Middle frontal gyrus (tissue), 1 donor: ENCODE measurements at regions not wholly inside any gene's neighbourhood (a gene's known extent, or its start where the extent isn't known, plus 50 kb on each side); places are given as distances from the start of the nearest gene placed in this dataset.
"Not testable (repeated sequence)": the region's sequence is repeated elsewhere in the genome, so short reads cannot be mapped to it uniquely, and the experiment has no call there.

Source experiments
- DNase-seq: peaks from one replicate; pipeline ENCODE4 v3.0.0-alpha.2; 2015; ENCODE audit warnings: low spot score; ENCODE audit errors: extremely low spot score

DNA sequence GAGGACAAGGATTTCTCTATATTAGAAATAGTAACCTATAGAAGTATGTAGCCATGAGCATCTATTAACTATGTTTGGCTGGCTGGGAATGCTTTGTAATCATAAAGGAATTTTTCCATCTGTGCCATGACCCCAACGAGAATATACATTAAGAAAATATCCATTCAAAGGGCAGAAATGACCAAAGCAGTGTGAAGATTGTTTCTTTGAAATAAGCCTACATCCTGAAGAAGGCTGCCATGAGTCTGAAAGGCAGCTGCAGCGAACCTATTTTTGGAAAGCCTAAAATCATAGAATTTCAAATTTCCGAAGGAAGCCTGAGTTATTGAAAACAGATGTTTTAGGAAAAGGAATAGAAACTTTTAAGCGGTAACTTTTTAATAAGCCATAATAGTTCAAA lies 244.2 kb upstream of the FOXK1 start:
- no peak for DNase-seq

DNA sequence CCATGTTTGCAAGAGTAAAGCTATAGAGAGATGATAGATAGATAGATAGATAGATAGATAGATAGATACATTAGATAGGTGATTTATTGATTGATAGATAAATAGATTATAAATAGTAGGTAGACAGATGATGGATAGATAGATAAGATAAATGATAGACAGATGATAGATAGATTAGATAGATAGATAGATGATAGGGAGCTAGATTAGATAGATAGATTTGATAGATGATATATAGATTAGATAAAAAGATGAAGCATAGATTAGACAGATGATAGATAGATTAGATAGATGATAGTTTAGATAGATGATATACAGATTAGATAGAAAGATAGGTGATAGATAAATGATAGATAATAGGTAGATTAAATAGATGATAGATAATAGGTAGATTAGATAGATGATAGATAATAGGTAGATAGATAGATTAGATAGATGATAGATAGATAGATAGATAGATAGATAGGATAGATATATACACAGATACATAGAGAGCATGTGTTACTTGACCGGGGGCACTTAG lies 243.3 kb upstream of the FOXK1 start:
- no peak for DNase-seq

DNA sequence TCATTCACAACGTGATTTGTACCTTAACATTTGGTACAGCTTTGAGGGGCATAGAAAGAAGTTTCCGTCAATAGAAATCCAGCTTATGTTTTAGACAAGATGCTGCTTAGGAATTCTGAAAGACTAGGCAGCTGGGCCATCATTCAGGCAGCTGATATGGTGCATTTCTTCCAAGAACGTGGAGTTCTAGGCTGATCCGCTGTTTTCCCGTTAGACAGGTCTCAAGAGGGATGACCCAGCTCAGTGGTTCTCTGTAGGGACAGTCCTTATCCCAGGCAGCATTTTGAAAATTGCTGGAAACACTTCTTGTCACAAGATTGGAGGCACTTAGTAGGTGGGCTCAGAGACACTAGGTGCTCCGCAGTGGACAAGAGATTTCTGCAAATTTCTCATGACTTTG lies 242.7 kb upstream of the FOXK1 start:
- DNase-seq, result no peak

DNA sequence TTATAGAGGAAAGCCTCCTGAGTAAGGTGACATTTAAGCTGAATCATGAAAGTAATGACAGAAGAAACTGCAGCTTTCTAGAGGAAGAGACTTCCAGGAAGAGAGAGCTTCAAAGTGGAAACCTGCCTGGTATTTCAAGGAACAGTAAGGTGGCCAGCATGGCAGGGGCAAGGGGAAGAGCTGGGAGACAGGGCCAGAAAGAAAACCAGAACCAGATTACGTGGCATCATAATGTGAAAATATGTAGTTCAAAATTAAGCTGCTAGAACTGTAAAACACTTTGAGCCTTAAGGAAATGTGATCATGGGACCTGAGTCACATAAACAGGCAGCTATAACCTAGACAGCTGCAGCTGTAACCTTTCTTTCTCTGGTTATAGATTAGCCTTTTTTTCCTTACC lies 238.0 kb upstream of the FOXK1 start:
- no peak for DNase-seq

DNA sequence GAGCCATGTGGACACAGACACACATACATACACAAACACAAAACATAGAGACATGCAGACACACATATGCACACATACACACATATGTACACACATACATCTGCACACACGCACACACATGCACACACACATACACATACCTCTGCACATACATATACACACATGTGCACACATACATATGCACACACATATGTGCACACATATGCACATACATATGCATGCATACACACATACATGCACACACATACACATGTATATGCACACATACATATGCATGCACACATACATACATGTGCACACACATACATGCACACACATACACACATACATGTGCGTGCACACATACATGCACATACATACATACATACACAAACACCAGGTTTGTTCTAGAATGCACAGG lies 236.3 kb upstream of the FOXK1 start:
- no peak for DNase-seq

DNA sequence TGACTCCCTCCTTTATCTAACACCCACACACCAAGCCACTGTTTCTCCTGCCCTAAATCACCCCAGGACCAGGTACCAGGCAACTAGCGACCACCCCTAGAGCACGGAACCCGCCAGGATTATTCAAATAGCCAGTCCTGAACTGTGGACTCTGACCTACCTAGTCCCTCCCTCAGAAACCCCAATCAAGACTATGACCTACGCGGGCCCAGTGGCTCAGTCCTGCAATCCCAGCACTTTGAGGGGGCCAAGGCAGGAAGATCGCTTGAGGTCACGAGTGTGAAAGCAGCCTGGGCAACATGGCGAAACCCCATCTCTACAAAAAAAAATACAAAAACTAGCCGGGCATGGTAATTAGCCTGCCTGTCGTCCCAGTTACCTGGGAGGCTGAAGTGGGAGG lies 232.8 kb upstream of the FOXK1 start:
- DNase-seq, result no peak

DNA sequence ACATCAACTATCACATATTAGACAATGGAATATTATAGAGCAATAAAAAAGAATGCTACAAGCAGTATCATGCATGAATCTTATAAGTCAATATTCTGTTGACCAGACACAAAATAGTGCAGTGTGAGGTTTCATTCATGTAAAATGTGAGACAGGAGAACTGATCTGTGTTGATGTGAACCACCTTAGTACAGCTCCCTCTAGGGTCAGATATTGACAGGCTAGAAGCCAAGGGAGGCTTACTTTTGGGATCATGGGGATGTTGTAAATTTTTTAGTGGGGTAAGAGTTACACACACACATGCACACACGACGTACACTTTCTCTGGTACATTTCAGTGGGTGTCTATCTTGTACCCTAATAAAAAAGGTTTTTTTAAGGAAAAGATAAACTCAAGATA lies 231.6 kb upstream of the FOXK1 start:
- no peak for DNase-seq

DNA sequence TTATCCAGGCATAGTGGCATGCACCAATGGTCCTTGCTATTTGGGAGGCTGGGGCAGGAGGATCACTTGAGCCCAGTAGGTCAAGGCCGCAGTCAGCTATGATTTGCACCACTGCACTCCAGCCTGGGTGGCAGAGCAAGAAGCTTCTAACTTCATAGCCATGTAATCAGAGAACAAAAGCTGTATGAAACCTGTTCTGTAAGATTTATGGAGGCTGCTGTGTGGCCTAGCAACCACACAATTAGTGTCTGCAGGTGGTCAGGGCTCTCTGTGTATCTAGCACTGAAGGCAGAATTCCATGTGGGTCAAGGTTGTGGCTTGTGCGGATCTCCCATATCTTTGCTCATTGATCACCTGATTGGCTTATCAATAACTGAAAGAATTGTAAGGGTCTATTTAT lies 221.5 kb upstream of the FOXK1 start:
- no peak for DNase-seq

DNA sequence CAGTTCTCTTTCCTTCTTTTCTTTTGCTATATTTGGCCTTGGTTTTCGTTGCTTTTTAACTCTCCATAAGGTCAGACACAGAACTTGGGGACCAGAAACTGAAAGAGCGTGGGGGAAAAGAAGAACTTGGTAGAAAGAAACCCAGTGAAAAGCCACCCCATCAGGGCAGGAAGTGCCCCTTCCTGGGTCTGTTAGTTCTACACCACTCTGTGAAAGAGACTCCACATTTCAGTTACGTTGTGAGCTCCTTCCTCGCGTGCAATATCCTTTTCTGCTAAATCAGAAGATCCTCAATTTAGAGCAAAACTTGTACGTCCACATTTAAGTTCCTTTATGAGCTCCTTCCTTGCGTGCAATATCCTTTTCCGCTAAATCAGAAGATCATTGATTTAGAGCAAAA lies 220.6 kb upstream of the FOXK1 start:
- DNase-seq, result no peak

DNA sequence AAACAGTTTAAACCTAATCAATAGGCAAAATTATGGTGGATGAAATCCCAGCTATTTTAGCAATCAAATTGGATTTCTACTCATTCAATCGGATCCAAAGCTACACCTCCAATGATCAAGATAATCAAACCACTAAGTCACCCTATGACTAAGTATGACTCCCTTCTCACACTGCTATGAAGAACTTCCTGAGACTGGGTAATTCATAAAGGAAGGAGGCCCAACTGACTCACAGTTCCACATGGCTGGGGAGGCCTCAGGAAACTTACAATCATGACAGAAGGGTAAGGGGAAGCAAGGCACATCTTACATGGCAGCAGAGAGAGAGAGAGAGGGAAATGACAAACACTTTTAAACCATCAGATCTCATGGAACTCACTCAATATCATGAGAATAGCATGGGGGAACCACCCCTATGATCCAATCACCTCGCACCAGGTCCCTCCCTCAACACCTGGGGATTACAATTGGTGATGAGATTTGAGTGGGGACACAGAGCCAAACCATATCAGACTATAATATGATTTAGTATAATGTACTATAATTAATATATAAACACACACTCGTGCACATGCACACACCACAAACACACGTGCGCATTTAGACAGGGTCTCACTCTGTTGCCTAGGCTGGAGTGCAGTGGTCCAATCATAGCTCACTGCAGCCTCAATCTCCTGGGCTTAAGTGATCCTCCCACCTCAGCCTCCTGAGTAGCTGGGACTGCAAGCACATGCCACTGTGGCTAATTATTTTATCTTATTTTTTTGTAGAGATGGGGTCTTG lies 213.6 kb upstream of the FOXK1 start:
- DNase-seq, result no peak

DNA sequence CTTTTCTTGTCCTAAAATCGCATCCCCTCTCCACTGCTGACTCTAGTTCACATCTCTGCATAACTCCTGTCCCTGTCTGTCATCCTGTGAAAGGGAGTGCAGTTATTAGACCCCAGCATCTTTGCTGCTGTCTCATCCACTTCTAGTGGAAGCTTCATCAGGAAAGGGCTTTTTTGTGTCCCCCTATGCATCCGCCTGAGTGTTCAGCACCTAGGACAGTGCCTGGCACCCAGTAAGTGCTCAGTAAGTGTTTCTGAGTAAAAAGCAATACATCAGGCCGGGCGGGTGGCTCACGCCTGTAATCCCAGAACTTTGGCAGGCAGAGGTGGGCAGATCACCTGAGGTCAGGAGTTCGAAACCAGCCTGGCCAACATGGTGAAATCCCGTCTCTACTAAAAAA lies 211.8 kb upstream of the FOXK1 start:
- no peak for DNase-seq

DNA sequence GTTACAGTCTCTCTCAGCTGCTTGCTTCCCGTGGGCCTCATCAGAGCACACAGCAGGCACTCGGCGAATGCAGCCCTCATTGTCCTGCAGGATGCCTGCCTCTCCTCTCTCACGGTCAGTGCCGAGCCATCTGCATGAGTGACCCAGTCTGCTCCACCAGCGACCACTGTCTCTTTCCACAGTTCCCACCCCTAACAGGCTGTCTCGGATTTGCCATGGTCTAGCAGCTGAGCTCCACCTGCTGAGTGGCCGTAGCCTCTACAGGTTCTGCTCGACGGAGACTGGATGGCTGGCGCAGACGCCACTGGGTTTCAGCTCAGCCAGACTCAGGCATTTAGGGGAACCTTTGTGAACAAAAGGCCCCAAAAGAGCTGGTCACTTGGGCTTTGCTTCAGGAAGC lies 209.4 kb upstream of the FOXK1 start:
- no peak for DNase-seq

DNA sequence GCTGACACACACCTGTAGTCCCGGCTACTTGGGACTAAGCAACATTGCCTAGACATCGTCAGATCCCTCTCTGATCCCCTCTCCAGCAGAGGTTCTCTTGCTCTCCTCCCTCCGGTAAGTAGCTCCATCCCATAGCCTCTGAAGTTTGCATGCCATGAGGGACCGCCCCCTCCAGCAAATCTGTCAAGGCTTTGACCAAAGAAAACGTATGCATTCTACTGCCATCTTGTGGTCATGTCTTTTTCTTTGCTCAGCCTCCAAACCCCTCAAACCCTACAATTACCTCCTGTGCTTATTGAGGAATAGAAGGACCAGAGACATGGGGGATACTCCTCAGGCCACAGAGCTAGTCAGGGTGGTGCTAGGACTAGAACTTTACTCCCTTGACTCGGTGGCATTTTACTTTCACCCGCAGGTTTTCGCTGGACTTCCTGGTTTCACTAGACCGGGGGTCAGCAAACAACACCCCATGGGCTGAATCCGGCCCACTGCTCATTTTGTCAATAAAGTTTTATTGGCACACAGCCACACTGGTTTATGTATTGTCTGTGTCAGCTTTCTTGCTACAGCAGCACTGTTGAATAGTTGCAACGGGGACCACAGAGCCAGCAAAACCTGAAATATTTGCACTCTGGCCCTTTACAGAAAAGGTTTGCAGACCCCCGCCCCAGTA lies 202.6 kb upstream of the FOXK1 start:
- DNase-seq, result no peak

DNA sequence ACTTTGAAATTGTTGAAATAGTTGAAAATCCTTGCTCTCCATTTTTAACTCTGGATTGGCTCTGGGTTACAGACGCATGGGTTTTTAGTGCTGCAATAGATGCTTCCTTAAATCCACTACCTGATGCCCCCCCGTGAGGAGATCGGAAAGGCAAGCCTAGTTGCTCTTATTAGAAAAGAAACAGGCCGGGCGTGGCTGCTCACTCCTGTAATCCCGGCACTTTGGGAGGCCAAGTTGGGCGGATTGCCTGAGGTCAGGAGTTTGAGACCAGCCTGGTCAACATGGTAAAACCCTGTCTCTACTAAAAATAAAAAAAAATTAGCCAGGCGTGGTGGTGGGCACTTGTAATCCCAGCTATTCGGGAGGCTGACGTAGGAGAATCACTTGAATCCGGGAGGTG lies 202.0 kb upstream of the FOXK1 start:
- not testable (repeated sequence) for DNase-seq

DNA sequence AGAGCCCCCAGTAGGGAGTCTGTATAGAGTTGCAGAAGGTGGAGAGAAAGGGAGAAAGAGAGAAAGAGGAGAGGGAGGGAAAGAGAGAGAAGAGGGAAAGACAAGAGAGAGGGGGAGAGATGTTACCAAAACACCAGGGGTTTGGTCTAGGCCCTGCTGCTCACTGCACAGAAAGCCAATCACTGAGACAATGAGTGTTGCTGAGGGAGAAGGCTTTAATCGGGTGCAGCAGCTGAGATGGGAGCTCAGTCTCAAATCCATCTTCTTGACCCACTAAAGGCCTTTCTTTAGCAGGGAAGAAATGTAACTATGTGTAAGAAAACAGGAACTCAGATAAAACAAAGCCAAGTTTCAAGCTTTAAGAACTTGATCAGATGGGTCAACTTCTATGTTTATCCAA lies 198.2 kb upstream of the FOXK1 start:
- DNase-seq, result no peak

DNA sequence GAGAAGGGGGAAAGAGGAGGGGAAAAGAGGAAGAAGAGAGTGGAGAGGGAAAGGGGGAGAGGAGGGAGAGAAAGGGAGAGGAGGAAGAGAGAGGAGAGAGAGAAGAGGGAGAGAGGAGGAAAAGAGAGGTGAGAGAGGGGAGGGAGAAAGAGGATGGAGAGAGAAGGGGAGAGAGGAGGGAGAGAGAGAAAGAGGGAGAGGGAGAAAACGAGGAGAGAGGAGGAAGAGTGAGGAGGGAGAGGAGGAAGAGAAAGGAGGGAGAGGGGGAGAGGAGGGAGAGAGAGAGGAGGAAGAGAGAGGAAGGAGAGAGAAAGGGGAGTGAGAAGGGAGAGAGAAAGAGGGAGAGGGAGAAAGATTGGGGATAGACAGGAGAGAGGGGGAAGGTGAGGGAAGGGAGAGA lies 197.6 kb upstream of the FOXK1 start:
- DNase-seq, result no peak

DNA sequence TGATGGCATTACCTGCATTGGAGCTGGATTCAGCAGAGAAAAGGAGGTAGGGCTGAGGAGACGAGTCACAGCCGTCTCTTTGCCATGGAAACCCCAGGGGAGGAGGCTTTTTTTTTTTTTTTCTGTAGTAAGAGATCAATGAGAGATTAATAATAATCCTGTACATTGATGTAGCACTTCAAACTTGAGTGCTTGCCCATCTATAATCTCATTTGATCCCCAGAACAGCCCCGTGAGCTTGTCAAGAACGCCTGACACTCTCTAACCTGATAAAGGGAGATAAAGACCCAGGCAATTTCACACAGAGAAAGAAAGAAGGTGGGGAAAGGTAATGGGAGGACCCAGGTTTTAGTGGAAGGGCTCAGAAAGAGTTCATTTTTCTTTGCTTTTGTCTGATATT lies 195.2 kb upstream of the FOXK1 start:
- no peak for DNase-seq

DNA sequence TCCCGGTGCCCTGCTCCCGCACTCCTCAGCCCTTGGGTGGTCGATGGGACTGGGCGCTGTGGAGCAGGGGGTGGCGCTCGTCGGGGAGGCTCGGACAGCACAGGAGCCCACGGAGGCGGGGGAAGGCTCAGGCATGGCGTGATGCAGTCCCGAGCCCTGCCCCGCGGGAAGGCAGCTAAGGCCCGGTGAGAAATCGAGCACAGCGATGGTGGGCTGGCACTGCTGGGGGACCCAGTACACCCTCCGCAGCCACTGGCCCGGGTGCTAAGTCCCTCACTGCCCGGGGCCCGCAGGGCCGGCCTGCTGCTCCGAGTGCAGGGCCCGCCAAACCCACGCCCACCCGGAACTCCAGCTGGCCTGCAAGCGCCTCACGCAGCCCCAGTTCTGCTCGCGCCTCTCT lies 185.2 kb upstream of the FOXK1 start:
- not testable (repeated sequence) for DNase-seq

DNA sequence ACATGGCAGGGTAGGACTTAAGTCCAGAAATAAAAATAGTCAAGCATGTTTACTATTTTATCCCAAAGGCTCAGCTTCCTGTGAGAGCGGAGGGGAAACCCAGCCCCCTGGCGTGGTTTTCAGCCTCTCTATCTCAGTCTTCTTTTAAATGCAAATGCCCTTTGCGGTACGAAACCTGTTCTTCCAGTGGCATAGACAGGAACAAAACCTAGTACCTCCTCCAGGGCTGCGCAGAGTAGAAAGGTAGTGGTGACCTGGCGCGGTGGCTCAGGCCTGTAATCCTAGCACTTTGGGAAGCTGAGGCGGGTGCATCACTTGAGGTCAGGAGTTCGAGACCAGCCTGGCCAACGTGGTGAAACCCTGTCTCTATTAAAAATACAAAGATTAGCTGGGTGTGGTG lies 181.3 kb upstream of the FOXK1 start:
- no peak for DNase-seq

DNA sequence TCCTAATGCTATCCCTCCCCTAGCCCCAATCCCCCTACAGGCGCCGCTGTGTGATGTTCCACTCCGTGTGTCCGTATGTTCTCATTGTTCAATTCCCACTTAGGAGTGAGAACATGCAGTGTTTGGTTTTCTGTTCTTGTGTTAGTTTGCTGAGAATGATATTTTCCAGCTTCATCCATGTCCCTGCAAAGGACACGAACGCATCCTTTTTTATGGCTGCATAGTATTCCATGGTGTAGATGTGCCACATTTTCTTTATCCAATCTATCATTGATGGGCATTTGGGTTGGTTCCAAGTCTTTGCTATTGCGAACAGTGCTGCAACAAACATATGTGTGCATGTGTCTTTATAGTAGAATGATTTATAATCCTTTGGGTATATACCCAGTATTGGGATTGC lies 174.2 kb upstream of the FOXK1 start:
- DNase-seq, result not testable (repeated sequence)

DNA sequence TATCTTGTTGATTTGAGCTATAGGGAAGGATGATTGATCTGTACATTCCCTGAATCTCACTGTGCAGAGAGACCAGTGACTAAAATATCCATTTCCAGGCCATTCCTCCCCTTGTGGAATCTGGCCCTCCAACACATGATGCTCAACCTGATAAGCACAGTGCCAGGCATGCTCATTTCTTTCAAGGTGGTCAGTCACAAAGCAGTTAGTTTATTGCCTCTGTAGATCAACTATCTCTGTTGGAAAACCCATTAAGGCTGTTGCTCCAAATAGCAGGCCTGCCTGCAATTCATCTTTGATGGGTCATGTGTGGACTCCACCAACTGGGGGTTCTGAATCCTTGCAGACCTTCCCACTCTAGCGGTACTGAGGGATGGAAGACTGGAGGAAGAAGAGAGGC lies 168.6 kb upstream of the FOXK1 start:
- DNase-seq, result no peak

DNA sequence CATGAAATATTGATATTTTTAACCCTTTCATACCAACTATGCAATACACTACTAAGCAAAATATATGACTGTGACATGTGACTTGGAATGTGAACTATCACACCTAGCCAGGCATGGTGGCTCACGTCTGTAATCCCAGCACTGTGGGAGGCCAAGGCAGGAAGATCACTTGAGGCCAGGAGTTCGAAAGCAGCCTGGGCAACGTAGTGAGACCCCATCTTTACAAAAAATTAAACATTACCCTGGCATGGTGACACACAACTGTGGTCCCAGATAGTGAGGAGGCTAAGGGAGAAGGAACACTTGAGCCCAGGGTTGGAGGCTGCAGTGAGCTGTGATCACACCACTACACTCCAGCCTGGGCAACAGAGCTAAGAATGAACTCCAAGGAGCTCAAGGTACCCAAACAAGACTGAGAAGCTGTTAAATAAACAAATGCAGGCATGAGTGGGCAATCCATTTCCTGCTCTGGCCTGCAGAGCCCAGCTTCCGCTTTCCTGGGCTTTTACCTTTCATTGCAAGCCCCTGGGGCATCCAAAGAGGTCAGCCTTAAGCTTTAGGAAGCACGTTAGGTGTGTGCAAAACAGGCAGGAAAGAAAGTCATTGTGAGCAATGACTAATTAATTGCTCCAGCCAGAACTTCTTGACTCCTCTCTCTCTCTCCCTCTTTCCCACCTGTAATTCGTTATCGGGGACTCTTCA lies 162.1 kb upstream of the FOXK1 start:
- DNase-seq, result no peak
